ENCODE measurements at regions not wholly inside any gene's neighbourhood (a gene's known extent, or its start where the extent isn't known, plus 50 kb on each side); places are given as distances from the start of the nearest gene placed in this dataset.
A peak's percentile ranks its signal among the peaks of the same experiment; 100 is the strongest.

DNA sequence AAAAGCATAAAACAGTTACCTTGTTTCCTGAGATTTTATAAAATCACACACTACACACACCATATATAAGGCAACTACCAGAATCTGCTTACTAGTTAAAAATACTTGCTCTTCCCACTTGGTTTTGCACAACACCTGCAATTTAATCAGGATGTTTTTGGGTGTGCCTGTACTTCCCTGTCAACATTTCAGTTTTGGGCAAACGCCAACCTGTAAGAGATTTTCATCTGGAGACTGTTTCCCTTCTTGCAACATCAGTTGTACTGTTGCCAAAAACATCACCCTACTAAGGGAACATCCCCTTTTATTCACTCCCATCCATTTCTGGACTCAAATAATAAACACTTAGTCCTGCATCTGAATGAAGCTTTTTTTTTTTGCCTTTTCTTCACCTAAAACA is 172.3 kb downstream of the DUSP6 start (continued):
- TF ChIP-seq E2F6 (IDR thresholded peaks at IDR 0.05; ENCODE audit: borderline replicate concordance, low read depth) (no peak), TFCP2L1 (CRISPR knock-in tag; IDR thresholded peaks at IDR 0.05) (no peak), RNF2 (IDR thresholded peaks at IDR 0.05; ENCODE audit: borderline replicate concordance, low read depth) (no peak)
- TF ChIP-seq, protein P1, sequence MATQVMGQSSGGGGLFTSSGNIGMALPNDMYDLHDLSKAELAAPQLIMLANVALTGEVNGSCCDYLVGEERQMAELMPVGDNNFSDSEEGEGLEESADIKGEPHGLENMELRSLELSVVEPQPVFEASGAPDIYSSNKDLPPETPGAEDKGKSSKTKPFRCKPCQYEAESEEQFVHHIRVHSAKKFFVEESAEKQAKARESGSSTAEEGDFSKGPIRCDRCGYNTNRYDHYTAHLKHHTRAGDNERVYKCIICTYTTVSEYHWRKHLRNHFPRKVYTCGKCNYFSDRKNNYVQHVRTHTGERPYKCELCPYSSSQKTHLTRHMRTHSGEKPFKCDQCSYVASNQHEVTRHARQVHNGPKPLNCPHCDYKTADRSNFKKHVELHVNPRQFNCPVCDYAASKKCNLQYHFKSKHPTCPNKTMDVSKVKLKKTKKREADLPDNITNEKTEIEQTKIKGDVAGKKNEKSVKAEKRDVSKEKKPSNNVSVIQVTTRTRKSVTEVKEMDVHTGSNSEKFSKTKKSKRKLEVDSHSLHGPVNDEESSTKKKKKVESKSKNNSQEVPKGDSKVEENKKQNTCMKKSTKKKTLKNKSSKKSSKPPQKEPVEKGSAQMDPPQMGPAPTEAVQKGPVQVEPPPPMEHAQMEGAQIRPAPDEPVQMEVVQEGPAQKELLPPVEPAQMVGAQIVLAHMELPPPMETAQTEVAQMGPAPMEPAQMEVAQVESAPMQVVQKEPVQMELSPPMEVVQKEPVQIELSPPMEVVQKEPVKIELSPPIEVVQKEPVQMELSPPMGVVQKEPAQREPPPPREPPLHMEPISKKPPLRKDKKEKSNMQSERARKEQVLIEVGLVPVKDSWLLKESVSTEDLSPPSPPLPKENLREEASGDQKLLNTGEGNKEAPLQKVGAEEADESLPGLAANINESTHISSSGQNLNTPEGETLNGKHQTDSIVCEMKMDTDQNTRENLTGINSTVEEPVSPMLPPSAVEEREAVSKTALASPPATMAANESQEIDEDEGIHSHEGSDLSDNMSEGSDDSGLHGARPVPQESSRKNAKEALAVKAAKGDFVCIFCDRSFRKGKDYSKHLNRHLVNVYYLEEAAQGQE (IDR thresholded peaks at IDR 0.05), result no peak

- POLR2A ChIA-PET, result interaction anchor here (1.5 kb wide), 1 partner anchor 173 kb away, joined by 13 read pairs; the partner anchor contains the start of gene DUSP6
- H3K4me1 ChIP-seq, result peaks cover 51% of the 10 kb centered on the region
- FAIRE-seq (no peak), DNase-seq (ENCODE audit: low read depth in 1 of 2, low spot score in 1 of 2) (no peak), ATAC-seq (no peak)
- no peak overlapping the region for H3K4me3 ChIP-seq
- H3K4me2 ChIP-seq, result peak overlapping the region; percentile 67; the same call in 2 of the 3 replicates
- no peaks in the 10 kb centered on the region for H3K9me3 ChIP-seq
- TF ChIP-seq TP53 (CRISPR knock-in tag; IDR thresholded peaks at IDR 0.05) (no peak), FOSL2 (IDR thresholded peaks at IDR 0.05) (no peak), FOSL2 (CRISPR knock-in tag; IDR thresholded peaks at IDR 0.05) (no peak)
- no peak overlapping the region for H3K27ac ChIP-seq
- CTCF ChIA-PET, result no interaction called here
- 97% methylated on average over 1 of the region's 1 CpG for WGBS (ENCODE audit: missing lambda C conversion rate)
Observed at GRCh38 chr12:89179245-89179644, 173.1 kb downstream of the DUSP6 start.

GRCh38 chr12:89177802-89178395 is 174.4 kb downstream of the DUSP6 start:
- POLR2A ChIA-PET, result no interaction called here
- Histone ChIP-seq H3K27ac (no peak overlapping the region), H3K4me3 (no peak overlapping the region), H3K4me1 (peaks cover 40% of the 10 kb centered on the region), H3K4me2 (no peak overlapping the region), H3K9me3 (no peaks in the 10 kb centered on the region)
- ATAC-seq (no peak), FAIRE-seq (no peak), DNase-seq (ENCODE audit: low read depth in 1 of 2, low spot score in 1 of 2) (no peak)
- WGBS (ENCODE audit: missing lambda C conversion rate), result 94% methylated on average over 3 of the region's 3 CpGs
- TF ChIP-seq ZNF302 (CRISPR knock-in tag; IDR thresholded peaks at IDR 0.05) (no peak), EHMT2 (IDR thresholded peaks at IDR 0.05; ENCODE audit: low read depth) (no peak)
- CTCF ChIA-PET, result interaction anchor here (1.2 kb wide), 1 partner anchor 13 kb away, joined by 3 read pairs; no protein-coding TSS in a partner anchor

DNA sequence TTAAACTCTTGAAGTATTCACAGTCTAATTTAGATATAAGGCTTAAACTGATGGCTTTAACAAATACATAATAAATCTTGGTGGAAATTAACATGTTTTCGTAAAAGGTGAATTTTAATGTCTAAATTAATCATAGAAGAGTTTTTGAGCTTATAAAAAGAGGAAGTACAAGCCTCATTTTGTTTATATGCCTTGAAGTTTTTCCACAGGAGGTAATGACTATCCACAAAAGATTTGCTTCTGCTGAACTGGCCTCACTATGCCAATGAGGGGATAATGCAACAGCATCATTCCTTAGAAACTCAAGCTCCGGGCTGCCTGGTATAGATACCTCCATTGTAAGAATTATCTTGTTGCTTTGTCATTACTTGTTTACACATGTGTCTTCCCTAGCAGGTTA is 175.6 kb downstream of the DUSP6 start:
- no peak overlapping the region for H3K4me2 ChIP-seq
- DNase-seq (ENCODE audit: low read depth in 1 of 2, low spot score in 1 of 2) (no peak), ATAC-seq (no peak), FAIRE-seq (no peak)
- ChIA-PET POLR2A (no interaction called here), CTCF (interaction anchor here (1.2 kb wide), 1 partner anchor 11 kb away, joined by 3 read pairs; no protein-coding TSS in a partner anchor)
- TF ChIP-seq MAZ (IDR thresholded peaks at IDR 0.05; ENCODE audit: borderline replicate concordance, low read depth, low read length) (no peak), CTCF (IDR thresholded peaks at IDR 0.05) (no peak), HES2 (IDR thresholded peaks at IDR 0.05) (no peak), FOSB (CRISPR knock-in tag; IDR thresholded peaks at IDR 0.05) (no peak), JUN (IDR thresholded peaks at IDR 0.05) (no peak), BCL3 (IDR thresholded peaks at IDR 0.05) (no peak)
- TF ChIP-seq, protein P2, sequence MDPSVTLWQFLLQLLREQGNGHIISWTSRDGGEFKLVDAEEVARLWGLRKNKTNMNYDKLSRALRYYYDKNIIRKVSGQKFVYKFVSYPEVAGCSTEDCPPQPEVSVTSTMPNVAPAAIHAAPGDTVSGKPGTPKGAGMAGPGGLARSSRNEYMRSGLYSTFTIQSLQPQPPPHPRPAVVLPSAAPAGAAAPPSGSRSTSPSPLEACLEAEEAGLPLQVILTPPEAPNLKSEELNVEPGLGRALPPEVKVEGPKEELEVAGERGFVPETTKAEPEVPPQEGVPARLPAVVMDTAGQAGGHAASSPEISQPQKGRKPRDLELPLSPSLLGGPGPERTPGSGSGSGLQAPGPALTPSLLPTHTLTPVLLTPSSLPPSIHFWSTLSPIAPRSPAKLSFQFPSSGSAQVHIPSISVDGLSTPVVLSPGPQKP (IDR thresholded peaks at IDR 0.05; ENCODE audit: low read depth, low read length), result no peak
- WGBS (ENCODE audit: missing lambda C conversion rate), result 85% methylated on average over 2 of the region's 2 CpGs
- H3K9me3 ChIP-seq, result no peaks in the 10 kb centered on the region
- no peak overlapping the region for H3K4me3 ChIP-seq
- H3K27ac ChIP-seq, result no peak overlapping the region
- peaks cover 32% of the 10 kb centered on the region for H3K4me1 ChIP-seq
